Liver (tissue), 8 donors: ENCODE measurements at regions not wholly inside any gene's neighbourhood (a gene's known extent, or its start where the extent isn't known, plus 50 kb on each side); places are given as distances from the start of the nearest gene placed in this dataset.

Source experiments
- DNase-seq: peaks from one replicate; pipeline ENCODE4 v3.0.0-alpha.2; 2017; ENCODE audit warnings: low spot score
- H3K27ac ChIP-seq, 2 donors: one replicate each; pipeline ENCODE4 v1.7.0; 2013; ENCODE audit warnings: inconsistent platforms in 2 of 2, low read length in 2 of 2, control low read depth in 1 of 2, low read depth in 1 of 2, mild to moderate bottlenecking in 1 of 2
- H3K27me3 ChIP-seq, 4 donors: one replicate each; pipeline versions ENCODE4 v1.6.1 to v1.7.0; 2013; ENCODE audit warnings: low read length in 3 of 4, inconsistent platforms in 1 of 4, mild to moderate bottlenecking in 1 of 4, moderate library complexity in 1 of 4; ENCODE audit not compliant: control insufficient read depth in 4 of 4, insufficient read depth in 4 of 4
- H3K36me3 ChIP-seq, 4 donors: one replicate each; pipeline versions ENCODE4 v1.6.1 to v1.7.0; 2013; ENCODE audit warnings: low read length in 3 of 4, mild to moderate bottlenecking in 3 of 4, low read depth in 1 of 4, moderate library complexity in 1 of 4; ENCODE audit not compliant: control insufficient read depth in 4 of 4, insufficient read depth in 3 of 4
- H3K4me1 ChIP-seq, 4 donors: one replicate each; pipeline versions ENCODE4 v1.6.1 to v1.7.0; 2013; ENCODE audit warnings: low read length in 3 of 4, mild to moderate bottlenecking in 3 of 4, moderate library complexity in 1 of 4; ENCODE audit not compliant: control insufficient read depth in 4 of 4, insufficient read depth in 4 of 4
- H3K4me3 ChIP-seq, 3 donors: one replicate each; pipeline versions ENCODE4 v1.6.1 to v1.7.0; 2013; ENCODE audit warnings: low read length in 3 of 3, control low read depth in 1 of 3, low read depth in 1 of 3, mild to moderate bottlenecking in 1 of 3
- H3K9ac ChIP-seq, 2 donors: one replicate each; pipeline ENCODE4 v1.7.0; 2013; ENCODE audit warnings: low read length in 2 of 2, mild to moderate bottlenecking in 2 of 2, moderate library complexity in 2 of 2, control low read depth in 1 of 2, low read depth in 1 of 2
- H3K9me3 ChIP-seq, 4 donors: one replicate each; pipeline versions ENCODE4 v1.6.1 to v1.7.0; 2013; ENCODE audit warnings: low read length in 3 of 4; ENCODE audit not compliant: control insufficient read depth in 4 of 4
- EGR1 ChIP-seq, 2 donors: IDR thresholded peaks; 2 replicates each; pipeline ENCODE4 v1.6.1; 2016 to 2018; ENCODE audit warnings: antibody characterized with exemption in 2 of 2, low read depth in 2 of 2
- FOXA1 ChIP-seq: IDR thresholded peaks from 2 replicates; pipeline ENCODE4 v1.6.1; 2016; ENCODE audit warnings: antibody characterized with exemption
- FOXA2 ChIP-seq: IDR thresholded peaks from 2 replicates; pipeline ENCODE4 v1.6.1; 2016; ENCODE audit warnings: antibody characterized with exemption
- GABPA ChIP-seq, 2 donors: IDR thresholded peaks in 1 of 2; conservative IDR thresholded peaks in 1 of 2; 2 replicates each; pipeline ENCODE4 v1.6.1; 2016; ENCODE audit warnings: antibody characterized with exemption in 2 of 2, mild to moderate bottlenecking in 1 of 2, moderate library complexity in 1 of 2
- HNF4A ChIP-seq, 2 donors: conservative IDR thresholded peaks; 2 replicates each; pipeline ENCODE4 v1.6.1; 2016; ENCODE audit warnings: antibody characterized with exemption in 2 of 2, mild to moderate bottlenecking in 2 of 2
- HNF4G ChIP-seq: IDR thresholded peaks from 2 replicates; pipeline ENCODE4 v1.6.1; 2016; ENCODE audit warnings: antibody characterized with exemption
- JUND ChIP-seq, 2 donors: IDR thresholded peaks; 2 replicates each; pipeline ENCODE4 v1.6.1; 2016; ENCODE audit warnings: antibody characterized with exemption in 2 of 2
- NR2F2 ChIP-seq: IDR thresholded peaks from 2 replicates; pipeline ENCODE4 v1.6.1; 2016; ENCODE audit warnings: antibody characterized with exemption
- RAD21 ChIP-seq, 2 donors: IDR thresholded peaks; 2 replicates each; pipeline ENCODE4 v1.6.1; 2016; ENCODE audit warnings: antibody characterized with exemption in 2 of 2, mild to moderate bottlenecking in 2 of 2
- RXRA ChIP-seq, 2 donors: IDR thresholded peaks; 2 replicates each; pipeline ENCODE4 v1.6.1; 2017 to 2018; ENCODE audit warnings: antibody characterized with exemption in 2 of 2, mild to moderate bottlenecking in 1 of 2
- SP1 ChIP-seq: IDR thresholded peaks from 2 replicates; pipeline ENCODE4 v1.6.1; 2018; ENCODE audit warnings: antibody characterized with exemption, mild to moderate bottlenecking
- TAF1 ChIP-seq: conservative IDR thresholded peaks from 2 replicates; pipeline ENCODE4 v1.6.1; 2016; ENCODE audit warnings: antibody characterized with exemption, mild to moderate bottlenecking
- YY1 ChIP-seq: IDR thresholded peaks from 2 replicates; pipeline ENCODE4 v1.6.1; 2016; ENCODE audit warnings: antibody characterized with exemption, mild to moderate bottlenecking
- WGBS: extraction: QIAGEN DNeasy Blood & Tissue Kit; methylation state at CpG from one replicate; pipeline ENCODE4 v1.1.7; 2013; 5-methylcytosine and 5-hydroxymethylcytosine counted together
- TF ChIP-seq, protein P1 (sequence below): fragments of 150-350 bp; IDR thresholded peaks from 2 replicates; pipeline ENCODE4 v1.5.1; 2017; ENCODE audit warnings: improper control_type of control experiment, low read depth, low read length; ENCODE audit not compliant: missing input control
- TF ChIP-seq, protein P2 (sequence below): IDR thresholded peaks from 2 replicates; pipeline ENCODE4 v1.6.1; 2016; ENCODE audit warnings: antibody characterized with exemption
- TF ChIP-seq, protein P3 (sequence below): IDR thresholded peaks from 2 replicates; pipeline ENCODE4 v1.6.1; 2016; ENCODE audit warnings: antibody characterized with exemption
- TF ChIP-seq, protein P4 (sequence below): IDR thresholded peaks from 2 replicates; pipeline ENCODE4 v1.6.1; 2016; ENCODE audit warnings: antibody characterized with exemption
- TF ChIP-seq, protein P5 (sequence below): IDR thresholded peaks from 2 replicates; pipeline ENCODE4 v1.6.1; 2016; ENCODE audit warnings: antibody characterized with exemption, mild to moderate bottlenecking
- donor health status: healthy.
- donor health status: healthy.
- donor health status: healthy.
- donor health status: healthy.
- donor health status: healthy.

DNA sequence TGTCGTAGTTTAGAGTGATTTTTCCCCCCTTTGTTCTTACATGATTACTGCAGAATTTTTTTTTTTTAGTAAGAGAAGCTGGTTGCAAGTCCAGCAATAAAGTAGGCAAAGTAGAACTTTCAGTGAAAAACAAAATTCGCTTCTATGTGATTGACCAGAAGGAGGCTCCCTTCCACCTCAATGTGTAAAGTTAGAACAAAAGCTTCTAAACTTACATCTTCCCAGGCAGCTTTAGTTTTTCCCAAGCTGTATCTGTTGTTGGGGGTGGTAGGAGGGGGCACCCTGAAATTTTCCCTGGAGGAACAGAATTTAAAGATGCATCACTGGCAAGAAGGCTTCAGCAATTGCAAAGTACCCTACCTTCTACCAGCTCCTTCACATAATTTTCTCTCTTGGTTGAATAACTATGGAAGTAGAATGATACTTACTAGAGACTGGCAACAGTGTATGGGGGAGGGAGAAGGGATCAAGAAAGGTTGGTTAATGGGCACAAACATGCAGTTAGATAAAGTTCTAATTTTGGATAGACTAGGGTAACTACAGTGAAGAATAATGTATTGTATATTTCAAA lies 87.3 kb upstream of the E2F7 start:
- Histone ChIP-seq H3K4me1 (no peaks in the 10 kb centered on the region), H3K9ac (no peak overlapping the region), H3K9me3 (no peaks in the 10 kb centered on the region), H3K36me3 (no peaks in the 10 kb centered on the region), H3K27ac (no peak overlapping the region), H3K4me3 (no peak overlapping the region), H3K27me3 (peaks cover 0 to 3% (median 0%) of the 10 kb centered on the region in 4 donors)
- TF ChIP-seq, protein P1, sequence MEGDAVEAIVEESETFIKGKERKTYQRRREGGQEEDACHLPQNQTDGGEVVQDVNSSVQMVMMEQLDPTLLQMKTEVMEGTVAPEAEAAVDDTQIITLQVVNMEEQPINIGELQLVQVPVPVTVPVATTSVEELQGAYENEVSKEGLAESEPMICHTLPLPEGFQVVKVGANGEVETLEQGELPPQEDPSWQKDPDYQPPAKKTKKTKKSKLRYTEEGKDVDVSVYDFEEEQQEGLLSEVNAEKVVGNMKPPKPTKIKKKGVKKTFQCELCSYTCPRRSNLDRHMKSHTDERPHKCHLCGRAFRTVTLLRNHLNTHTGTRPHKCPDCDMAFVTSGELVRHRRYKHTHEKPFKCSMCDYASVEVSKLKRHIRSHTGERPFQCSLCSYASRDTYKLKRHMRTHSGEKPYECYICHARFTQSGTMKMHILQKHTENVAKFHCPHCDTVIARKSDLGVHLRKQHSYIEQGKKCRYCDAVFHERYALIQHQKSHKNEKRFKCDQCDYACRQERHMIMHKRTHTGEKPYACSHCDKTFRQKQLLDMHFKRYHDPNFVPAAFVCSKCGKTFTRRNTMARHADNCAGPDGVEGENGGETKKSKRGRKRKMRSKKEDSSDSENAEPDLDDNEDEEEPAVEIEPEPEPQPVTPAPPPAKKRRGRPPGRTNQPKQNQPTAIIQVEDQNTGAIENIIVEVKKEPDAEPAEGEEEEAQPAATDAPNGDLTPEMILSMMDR: peak; percentile 25
- TF ChIP-seq, protein P2, sequence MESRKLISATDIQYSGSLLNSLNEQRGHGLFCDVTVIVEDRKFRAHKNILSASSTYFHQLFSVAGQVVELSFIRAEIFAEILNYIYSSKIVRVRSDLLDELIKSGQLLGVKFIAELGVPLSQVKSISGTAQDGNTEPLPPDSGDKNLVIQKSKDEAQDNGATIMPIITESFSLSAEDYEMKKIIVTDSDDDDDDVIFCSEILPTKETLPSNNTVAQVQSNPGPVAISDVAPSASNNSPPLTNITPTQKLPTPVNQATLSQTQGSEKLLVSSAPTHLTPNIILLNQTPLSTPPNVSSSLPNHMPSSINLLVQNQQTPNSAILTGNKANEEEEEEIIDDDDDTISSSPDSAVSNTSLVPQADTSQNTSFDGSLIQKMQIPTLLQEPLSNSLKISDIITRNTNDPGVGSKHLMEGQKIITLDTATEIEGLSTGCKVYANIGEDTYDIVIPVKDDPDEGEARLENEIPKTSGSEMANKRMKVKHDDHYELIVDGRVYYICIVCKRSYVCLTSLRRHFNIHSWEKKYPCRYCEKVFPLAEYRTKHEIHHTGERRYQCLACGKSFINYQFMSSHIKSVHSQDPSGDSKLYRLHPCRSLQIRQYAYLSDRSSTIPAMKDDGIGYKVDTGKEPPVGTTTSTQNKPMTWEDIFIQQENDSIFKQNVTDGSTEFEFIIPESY: no peak
- peak; percentile 66 to 68 for TF ChIP-seq RAD21 (IDR thresholded peaks at IDR 0.05)
- 6% methylated on average over 2 of the region's 2 CpGs for WGBS
- DNase-seq: no peak

DNA sequence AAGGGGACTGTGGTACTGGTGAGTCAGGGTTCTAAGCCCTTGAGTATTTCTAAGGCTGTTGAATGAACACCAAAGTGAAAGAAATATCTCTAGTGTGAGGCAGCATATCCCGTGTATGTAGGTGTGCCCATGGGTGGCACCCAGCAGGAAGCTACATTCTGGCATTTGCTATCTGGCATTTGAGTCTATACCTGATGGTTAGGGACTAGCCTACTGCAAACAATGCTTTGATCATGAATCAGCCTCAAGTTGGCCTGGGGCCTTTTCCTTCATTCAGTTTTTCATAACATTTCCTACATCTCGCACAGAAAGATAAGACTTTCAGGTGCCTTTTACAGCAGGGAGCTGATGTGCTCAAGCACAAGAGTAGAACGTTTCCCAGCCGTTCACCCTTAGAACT lies 85.7 kb upstream of the E2F7 start:
- H3K4me3 ChIP-seq: no peak overlapping the region
- TF ChIP-seq FOXA1 (no peak), JUND (IDR thresholded peaks at IDR 0.05) (no peak), FOXA2 (no peak), NR2F2 (no peak), RAD21 (IDR thresholded peaks at IDR 0.05) (no peak), GABPA (IDR thresholded peaks at IDR 0.05 in 1 of 2, conservative IDR thresholded peaks at IDR 0.05 in 1 of 2) (no peak), YY1 (no peak), SP1 (no peak), HNF4A (conservative IDR thresholded peaks at IDR 0.05) (no peak), RXRA (IDR thresholded peaks at IDR 0.05) (no peak), TAF1 (no peak), HNF4G (no peak), EGR1 (IDR thresholded peaks at IDR 0.05; ENCODE audit: low read depth in 2 of 2) (no peak)
- TF ChIP-seq, protein P3, sequence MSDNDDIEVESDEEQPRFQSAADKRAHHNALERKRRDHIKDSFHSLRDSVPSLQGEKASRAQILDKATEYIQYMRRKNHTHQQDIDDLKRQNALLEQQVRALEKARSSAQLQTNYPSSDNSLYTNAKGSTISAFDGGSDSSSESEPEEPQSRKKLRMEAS: no peak
- TF ChIP-seq, protein P2: no peak
- TF ChIP-seq, protein P4, sequence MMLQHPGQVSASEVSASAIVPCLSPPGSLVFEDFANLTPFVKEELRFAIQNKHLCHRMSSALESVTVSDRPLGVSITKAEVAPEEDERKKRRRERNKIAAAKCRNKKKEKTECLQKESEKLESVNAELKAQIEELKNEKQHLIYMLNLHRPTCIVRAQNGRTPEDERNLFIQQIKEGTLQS: no peak
- TF ChIP-seq, protein P1: no peak
- TF ChIP-seq, protein P5, sequence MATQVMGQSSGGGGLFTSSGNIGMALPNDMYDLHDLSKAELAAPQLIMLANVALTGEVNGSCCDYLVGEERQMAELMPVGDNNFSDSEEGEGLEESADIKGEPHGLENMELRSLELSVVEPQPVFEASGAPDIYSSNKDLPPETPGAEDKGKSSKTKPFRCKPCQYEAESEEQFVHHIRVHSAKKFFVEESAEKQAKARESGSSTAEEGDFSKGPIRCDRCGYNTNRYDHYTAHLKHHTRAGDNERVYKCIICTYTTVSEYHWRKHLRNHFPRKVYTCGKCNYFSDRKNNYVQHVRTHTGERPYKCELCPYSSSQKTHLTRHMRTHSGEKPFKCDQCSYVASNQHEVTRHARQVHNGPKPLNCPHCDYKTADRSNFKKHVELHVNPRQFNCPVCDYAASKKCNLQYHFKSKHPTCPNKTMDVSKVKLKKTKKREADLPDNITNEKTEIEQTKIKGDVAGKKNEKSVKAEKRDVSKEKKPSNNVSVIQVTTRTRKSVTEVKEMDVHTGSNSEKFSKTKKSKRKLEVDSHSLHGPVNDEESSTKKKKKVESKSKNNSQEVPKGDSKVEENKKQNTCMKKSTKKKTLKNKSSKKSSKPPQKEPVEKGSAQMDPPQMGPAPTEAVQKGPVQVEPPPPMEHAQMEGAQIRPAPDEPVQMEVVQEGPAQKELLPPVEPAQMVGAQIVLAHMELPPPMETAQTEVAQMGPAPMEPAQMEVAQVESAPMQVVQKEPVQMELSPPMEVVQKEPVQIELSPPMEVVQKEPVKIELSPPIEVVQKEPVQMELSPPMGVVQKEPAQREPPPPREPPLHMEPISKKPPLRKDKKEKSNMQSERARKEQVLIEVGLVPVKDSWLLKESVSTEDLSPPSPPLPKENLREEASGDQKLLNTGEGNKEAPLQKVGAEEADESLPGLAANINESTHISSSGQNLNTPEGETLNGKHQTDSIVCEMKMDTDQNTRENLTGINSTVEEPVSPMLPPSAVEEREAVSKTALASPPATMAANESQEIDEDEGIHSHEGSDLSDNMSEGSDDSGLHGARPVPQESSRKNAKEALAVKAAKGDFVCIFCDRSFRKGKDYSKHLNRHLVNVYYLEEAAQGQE: no peak
- WGBS: 58% methylated on average over 4 of the region's 4 CpGs
- no peak for DNase-seq
- no peaks in the 10 kb centered on the region for H3K9me3 ChIP-seq
- no peaks in the 10 kb centered on the region for H3K36me3 ChIP-seq
- H3K9ac ChIP-seq: no peak overlapping the region
- H3K4me1 ChIP-seq: no peaks in the 10 kb centered on the region
- H3K27ac ChIP-seq: no peak overlapping the region
- H3K27me3 ChIP-seq: no peaks in the 10 kb centered on the region
